Urothelium cell line (cell line): ENCODE measurements at regions not wholly inside any gene's neighbourhood (a gene's known extent, or its start where the extent isn't known, plus 50 kb on each side); places are given as distances from the start of the nearest gene placed in this dataset.

ENCODE experiments used
- DNase-seq: peaks from one replicate; pipeline ENCODE4 v3.0.0; 2011; ENCODE audit warnings: low spot score, mixed read lengths
- FAIRE-seq: peaks from 2 replicates; lab custom pipeline; 2011; peaks lifted over from hg19 to GRCh38; lab: Jason Lieb, UNC

GRCh38 chr2:58870704-58871103 lies 629.6 kb upstream of the FANCL start:
- FAIRE-seq (no peak), DNase-seq (no peak)

GRCh38 chr2:58866946-58867345 lies 625.8 kb upstream of the FANCL start:
- FAIRE-seq (no peak), DNase-seq (no peak)

- DNase-seq (no peak), FAIRE-seq (no peak)
These were observed 625.4 kb upstream of the FANCL start for GRCh38 chr2:58866527-58866926.

GRCh38 chr2:58866040-58866439 lies 624.9 kb upstream of the FANCL start:
- FAIRE-seq = no peak
- DNase-seq = peak; percentile 29

- FAIRE-seq = no peak
- DNase-seq = no peak
These were observed 624.3 kb upstream of the FANCL start for GRCh38 chr2:58865436-58865835.

- no peak for DNase-seq
- no peak for FAIRE-seq
These were observed 621.1 kb upstream of the FANCL start for GRCh38 chr2:58862244-58862643.

- no peak for FAIRE-seq
- no peak for DNase-seq
These were observed 619.5 kb upstream of the FANCL start for GRCh38 chr2:58860586-58860985.

- FAIRE-seq (no peak), DNase-seq (no peak)
These were observed 615.0 kb upstream of the FANCL start for GRCh38 chr2:58856100-58856499.

- DNase-seq (no peak), FAIRE-seq (no peak)
These were observed 612.3 kb upstream of the FANCL start for GRCh38 chr2:58853420-58853819.

- DNase-seq (no peak), FAIRE-seq (no peak)
These were observed 611.8 kb upstream of the FANCL start for GRCh38 chr2:58852905-58853304.

- FAIRE-seq (no peak), DNase-seq (no peak)
These were observed 611.1 kb upstream of the FANCL start for GRCh38 chr2:58852243-58852642.

GRCh38 chr2:58851598-58851997 lies 610.5 kb upstream of the FANCL start:
- DNase-seq (no peak), FAIRE-seq (no peak)

- DNase-seq (no peak), FAIRE-seq (no peak)
These were observed 603.9 kb upstream of the FANCL start for GRCh38 chr2:58845011-58845410.

- FAIRE-seq (no peak), DNase-seq (no peak)
These were observed 601.5 kb upstream of the FANCL start for GRCh38 chr2:58842501-58843155.

- DNase-seq (peak; percentile 57), FAIRE-seq (no peak)
These were observed 593.3 kb upstream of the FANCL start for GRCh38 chr2:58834404-58834803.

GRCh38 chr2:58826795-58827194 lies 585.7 kb upstream of the FANCL start:
- no peak for FAIRE-seq
- no peak for DNase-seq

- DNase-seq (no peak), FAIRE-seq (no peak)
These were observed 571.7 kb upstream of the FANCL start for GRCh38 chr2:58812771-58813344.

GRCh38 chr2:58805126-58805525 lies 564.0 kb upstream of the FANCL start:
- FAIRE-seq (no peak), DNase-seq (no peak)

- FAIRE-seq (no peak), DNase-seq (no peak)
These were observed 562.1 kb upstream of the FANCL start for GRCh38 chr2:58803192-58803591.

GRCh38 chr2:58800881-58801280 lies 559.8 kb upstream of the FANCL start:
- DNase-seq (no peak), FAIRE-seq (no peak)

GRCh38 chr2:58798676-58799208 lies 557.6 kb upstream of the FANCL start:
- no peak for DNase-seq
- no peak for FAIRE-seq

GRCh38 chr2:58796239-58796910 lies 555.2 kb upstream of the FANCL start:
- FAIRE-seq (no peak), DNase-seq (no peak)
